SK-N-SH (cell line): ENCODE measurements at regions not wholly inside any gene's neighbourhood (a gene's known extent, or its start where the extent isn't known, plus 50 kb on each side); places are given as distances from the start of the nearest gene placed in this dataset.

Source experiments
- CTCF ChIA-PET: fragments of 300-600, 350-600 bp; formaldehyde crosslinking; extraction: SDS; loops from one replicate; lab custom pipeline; 2021; lab: Yijun Ruan, JAX
- POLR2A ChIA-PET: fragments of 350-600 bp; sonication (Branson Sonifier 250); formaldehyde crosslinking; extraction: SDS; loops from one replicate; lab custom pipeline; 2020; ENCODE audit warnings: antibody characterized with exemption, inconsistent platforms; lab: Yijun Ruan, JAX
- DNase-seq: peaks from one replicate; pipeline ENCODE4 v3.0.0; 2012
- H2AFZ ChIP-seq: fragments of 200-600 bp; sonication (generic); 2 replicates; pipeline ENCODE4 v1.8.1; 2016; ENCODE audit warnings: antibody characterized with exemption, mild to moderate bottlenecking, low read depth
- H3F3A ChIP-seq: fragments of 200-600 bp; sonication (generic); replicated peaks from 2 replicates; pipeline ENCODE3; 2016; ENCODE audit warnings: antibody characterized with exemption, mild to moderate bottlenecking; ENCODE audit not compliant: insufficient read depth
- H3K27ac ChIP-seq, 2 experiments: fragments of 200-500 bp in 1 of 2; fragments of 200-600 bp in 1 of 2; sonication (Bioruptor generic) in 1 of 2; sonication (generic), shearing (Covaris generic) in 1 of 2; 2 replicates each; pipeline versions ENCODE4 v1.5.1 to v1.6.1; 2014 to 2016; ENCODE audit warnings: low read depth in 2 of 2, inconsistent platforms in 1 of 2, low read length in 1 of 2, mild to moderate bottlenecking in 1 of 2, mixed read lengths in 1 of 2
- H3K27me3 ChIP-seq: fragments of 200-600 bp; sonication (generic), shearing (Covaris generic); 2 replicates; pipeline ENCODE4 v1.6.1; 2016; ENCODE audit warnings: mixed run types; ENCODE audit not compliant: insufficient read depth
- H3K36me3 ChIP-seq, 2 experiments: fragments of 200-500 bp in 1 of 2; fragments of 200-600 bp in 1 of 2; sonication (Bioruptor generic) in 1 of 2; sonication (generic) in 1 of 2; replicated peaks in 1 of 2; 2 replicates each; pipeline versions ENCODE3 to v1.5.1; 2014 to 2016; ENCODE audit warnings: low read length in 1 of 2, mild to moderate bottlenecking in 1 of 2; ENCODE audit not compliant: insufficient read depth in 2 of 2, control insufficient read depth in 1 of 2
- H3K4me1 ChIP-seq, 2 experiments: fragments of 200-500 bp in 1 of 2; fragments of 200-600 bp in 1 of 2; sonication (Bioruptor generic) in 1 of 2; sonication (generic), shearing (Covaris generic) in 1 of 2; 2 replicates each; pipeline versions ENCODE4 v1.5.1 to v1.6.1; 2014 to 2016; ENCODE audit warnings: low read depth in 1 of 2, low read length in 1 of 2, mixed run types in 1 of 2; ENCODE audit not compliant: insufficient read depth in 2 of 2, control insufficient read depth in 1 of 2
- H3K4me2 ChIP-seq: fragments of 200-600 bp; sonication (generic), shearing (Covaris generic); 2 replicates; pipeline ENCODE4 v1.6.1; 2017; ENCODE audit warnings: mixed run types
- H3K4me3 ChIP-seq, 2 experiments: fragments of 200-500 bp in 1 of 2; fragments of 200-600 bp in 1 of 2; sonication (Bioruptor generic) in 1 of 2; sonication (generic), shearing (Covaris generic) in 1 of 2; 2 replicates each; pipeline versions ENCODE4 v1.5.1 to v1.8.1; 2014 to 2016; ENCODE audit warnings: low read depth in 2 of 2, inconsistent platforms in 1 of 2, low read length in 1 of 2, mild to moderate bottlenecking in 1 of 2, mixed read lengths in 1 of 2, moderate library complexity in 1 of 2
- H3K79me2 ChIP-seq: fragments of 200-600 bp; sonication (generic); 2 replicates; pipeline ENCODE4 v1.8.1; 2017; ENCODE audit warnings: mild to moderate bottlenecking; ENCODE audit not compliant: insufficient read depth
- H3K9ac ChIP-seq: fragments of 200-600 bp; sonication (generic); 2 replicates; pipeline ENCODE4 v1.6.1; 2017; ENCODE audit warnings: mixed run types
- H3K9me2 ChIP-seq: fragments of 200-600 bp; sonication (generic); 2 replicates; pipeline ENCODE4 v1.6.1; 2017; ENCODE audit warnings: mixed run types
- H3K9me3 ChIP-seq: fragments of 200-600 bp; sonication (generic); 2 replicates; pipeline ENCODE4 v1.6.1; 2017; ENCODE audit warnings: mixed run types, mild to moderate bottlenecking, moderate library complexity
- H4K20me1 ChIP-seq: fragments of 200-600 bp; sonication (generic); 2 replicates; pipeline ENCODE4 v1.6.1; 2017; ENCODE audit warnings: mild to moderate bottlenecking, mixed run types; ENCODE audit not compliant: insufficient read depth
- CHD2 ChIP-seq: fragments of 150-350 bp; IDR thresholded peaks from 2 replicates; pipeline ENCODE4 v1.6.1; 2018; ENCODE audit warnings: low read length; ENCODE audit not compliant: partially characterized antibody
- CTCF ChIP-seq: fragments of 200-600 bp; sonication (generic); IDR thresholded peaks from 2 replicates; pipeline ENCODE4 v1.6.1; 2017; ENCODE audit warnings: antibody characterized with exemption, mild to moderate bottlenecking, moderate library complexity
- FOXJ3 ChIP-seq: sonication (generic); formaldehyde crosslinking; IDR thresholded peaks from 2 replicates; pipeline ENCODE4 v1.5.1; 2020; ENCODE audit warnings: mild to moderate bottlenecking, missing genetic modification reagents
- GABPA ChIP-seq: IDR thresholded peaks from 2 replicates; pipeline ENCODE4 v1.4.0; 2012; ENCODE audit warnings: low read depth, mild to moderate bottlenecking
- IRF3 ChIP-seq: fragments of 150-350 bp; IDR thresholded peaks from 2 replicates; pipeline ENCODE4 v1.6.1; 2016; ENCODE audit warnings: mild to moderate bottlenecking, low read depth, low read length
- MAX ChIP-seq: IDR thresholded peaks from 2 replicates; pipeline ENCODE4 v1.4.0; 2012; ENCODE audit warnings: low read depth
- MEF2A ChIP-seq: IDR thresholded peaks from 2 replicates; pipeline ENCODE4 v1.4.0; 2012; ENCODE audit warnings: low read depth, borderline replicate concordance
- NRF1 ChIP-seq: IDR thresholded peaks from 2 replicates; pipeline ENCODE4 v1.6.1; 2012; ENCODE audit warnings: low read depth, mild to moderate bottlenecking, low read length
- RAD21 ChIP-seq: IDR thresholded peaks from 2 replicates; pipeline ENCODE4 v1.6.1; 2012; ENCODE audit warnings: mild to moderate bottlenecking, low read length
- RXRA ChIP-seq: IDR thresholded peaks from 2 replicates; pipeline ENCODE4 v1.4.0; 2012; ENCODE audit warnings: low read depth, mild to moderate bottlenecking, borderline replicate concordance
- SIN3A ChIP-seq: IDR thresholded peaks from 2 replicates; pipeline ENCODE4 v1.6.1; 2012; ENCODE audit warnings: low read depth, mild to moderate bottlenecking, low read length, moderate library complexity, borderline replicate concordance
- SMC3 ChIP-seq: IDR thresholded peaks from 2 replicates; pipeline ENCODE4 v1.6.1; 2012; ENCODE audit warnings: low read depth, low read length, improper control_type of control experiment
- TCF12 ChIP-seq: IDR thresholded peaks from 2 replicates; pipeline ENCODE4 v1.4.0; 2012
- TEAD4 ChIP-seq: IDR thresholded peaks from 2 replicates; pipeline ENCODE4 v1.4.0; 2012; ENCODE audit warnings: mild to moderate bottlenecking, borderline replicate concordance; ENCODE audit not compliant: insufficient read depth
- WGBS: methylation state at CpG from one replicate; pipeline ENCODE4 v1.1.6; 2017; ENCODE audit warnings: low lambda C conversion rate; 5-methylcytosine and 5-hydroxymethylcytosine counted together

- TF ChIP-seq SMC3 = no peak
- TF ChIP-seq, all 33 proteins: peak for 0
- Histone ChIP-seq H2AFZ (no peak overlapping the region), H3K4me3 (no peak overlapping the region), H3F3A (no peaks in the 10 kb centered on the region), H3K9me3 (0 out of 2 replicates have a peak, but pooled peaks cover 6% of the 10 kb centered on the region), H3K9me2 (no peaks in the 10 kb centered on the region; the same call in 1 of the 2 replicates), H3K79me2 (no peaks in the 10 kb centered on the region), H3K4me2 (no peak overlapping the region), H3K27me3 (no peaks in the 10 kb centered on the region), H3K36me3 (no peaks in the 10 kb centered on the region), H4K20me1 (no peaks in the 10 kb centered on the region), H3K4me1 (peaks cover 0 to 8% of the 10 kb centered on the region in 2 experiments; a peak in 2 of 4 replicates), H3K9ac (no peak overlapping the region), H3K27ac (no peak overlapping the region)
- POLR2A ChIA-PET = interaction anchor here (1.2 kb wide), 1 partner anchor 76 kb away, joined by 4 read pairs; the partner anchor contains the start of gene C1orf21
- 72% methylated on average over 2 of the region's 2 CpGs for WGBS
- CTCF ChIA-PET = no interaction called here
- no peak for DNase-seq
These were observed 75.2 kb upstream of the C1orf21 start for GRCh38 chr1:184311580-184311979.

DNA sequence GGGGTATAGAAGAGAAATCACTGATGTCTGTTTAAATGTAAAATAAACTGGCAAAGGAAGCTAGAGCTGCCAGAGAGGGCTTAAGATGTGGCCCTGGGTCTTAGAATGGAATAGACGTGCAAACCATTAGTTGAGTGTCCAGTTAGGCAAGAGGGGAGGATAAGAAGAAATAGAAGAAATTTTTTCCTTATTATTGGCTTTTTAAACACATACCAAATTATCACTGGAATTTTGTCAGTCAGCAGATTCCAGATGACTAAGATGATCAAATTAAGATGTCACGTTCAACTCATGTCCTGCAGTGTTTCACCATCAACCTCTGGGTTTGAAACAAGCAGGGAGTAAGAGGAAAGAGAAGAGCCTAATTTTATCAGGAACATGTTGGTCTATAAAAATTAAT is 71.6 kb upstream of the C1orf21 start:
- POLR2A ChIA-PET = no interaction called here

GRCh38 chr1:184319879-184320278 is 67.0 kb upstream of the C1orf21 start:
- Histone ChIP-seq H3K4me3 (no peak overlapping the region), H3K9me2 (no peaks in the 10 kb centered on the region; the same call in 1 of the 2 replicates), H3K9me3 (no peaks in the 10 kb centered on the region), H2AFZ (no peak overlapping the region), H3K4me2 (no peak overlapping the region), H3K79me2 (no peaks in the 10 kb centered on the region), H3K4me1 (peaks cover 0 to 4% of the 10 kb centered on the region in 2 experiments; a peak in 1 of 4 replicates), H3K27me3 (no peaks in the 10 kb centered on the region), H3K36me3 (no peaks in the 10 kb centered on the region), H4K20me1 (no peaks in the 10 kb centered on the region), H3F3A (no peaks in the 10 kb centered on the region), H3K9ac (no peak overlapping the region), H3K27ac (no peak overlapping the region)
- ChIA-PET CTCF (no interaction called here), POLR2A (no interaction called here)
- WGBS = 75% methylated on average over 3 of the region's 3 CpGs
- DNase-seq = no peak
- TF ChIP-seq IRF3 (no peak), RAD21 (no peak), MAX (no peak), NRF1 (no peak), CHD2 (no peak), TEAD4 (no peak), FOXJ3 (CRISPR knock-in tag) (no peak)

More for the DNA sequence above, 71.6 kb upstream of the C1orf21 start:
- TF ChIP-seq SIN3A (no peak), MEF2A (no peak), RXRA (no peak), CHD2 (no peak), CTCF (no peak), GABPA (no peak), TCF12 (0 out of 2 replicates have a peak, but pooled peaks have one; percentile 6)
- Histone ChIP-seq H3K36me3 (no peaks in the 10 kb centered on the region), H4K20me1 (no peaks in the 10 kb centered on the region), H2AFZ (no peak overlapping the region), H3K9ac (no peak overlapping the region), H3K27ac (no peak overlapping the region), H3K4me1 (peaks cover 0 to 8% of the 10 kb centered on the region in 2 experiments; a peak in 2 of 4 replicates), H3F3A (no peaks in the 10 kb centered on the region), H3K79me2 (no peaks in the 10 kb centered on the region), H3K4me2 (no peak overlapping the region), H3K9me3 (no peaks in the 10 kb centered on the region), H3K9me2 (no peaks in the 10 kb centered on the region; the same call in 1 of the 2 replicates), H3K27me3 (no peaks in the 10 kb centered on the region), H3K4me3 (no peak overlapping the region)
- 33% methylated on average over 2 of the region's 2 CpGs for WGBS
- CTCF ChIA-PET = no interaction called here
- DNase-seq = no peak
